Prostate gland (tissue), 2 donors: ENCODE measurements at regions not wholly inside any gene's neighbourhood (a gene's known extent, or its start where the extent isn't known, plus 50 kb on each side); places are given as distances from the start of the nearest gene placed in this dataset.

ENCODE experiments used
- DNase-seq: peaks from one replicate; pipeline ENCODE4 v3.0.0-alpha.2; 2019; ENCODE audit warnings: low spot score
- H3K27ac ChIP-seq, 2 donors: fragments of 200-600 bp; sonication (generic); 2 replicates each; pipeline ENCODE4 v1.5.1; 2017 to 2019
- H3K27me3 ChIP-seq: fragments of 200-600 bp; sonication (generic); replicated peaks from 2 replicates; pipeline ENCODE4 v1.5.1; 2019; ENCODE audit not compliant: insufficient read depth
- H3K36me3 ChIP-seq, 2 donors: fragments of 200-600 bp; sonication (generic); 1 replicate in 1 of 2; 2 replicates in 1 of 2; pipeline versions ENCODE4 v1.5.1 to v1.8.1; 2017 to 2019
- H3K4me1 ChIP-seq: fragments of 200-600 bp; sonication (generic); replicated peaks from 2 replicates; pipeline ENCODE4 v1.5.1; 2019
- H3K4me3 ChIP-seq, 2 donors: fragments of 200-600 bp; sonication (generic); 2 replicates each; pipeline ENCODE4 v1.5.1; 2017 to 2019
- H3K9me3 ChIP-seq: fragments of 200-600 bp; sonication (generic); 2 replicates; pipeline ENCODE4 v1.5.1; 2017
- POLR2A ChIP-seq: fragments of 450-650 bp; IDR thresholded peaks from one replicate; pipeline ENCODE4 v1.6.1; 2016; ENCODE audit warnings: antibody characterized with exemption, mild to moderate bottlenecking
- POLR2AphosphoS5 ChIP-seq: sonication (generic); formaldehyde crosslinking; IDR thresholded peaks from one replicate; pipeline ENCODE4 v1.6.1; 2017; ENCODE audit warnings: antibody characterized with exemption
- whole genome bisulfite sequencing: methylation state at CpG from one replicate; pipeline ENCODE4 v1.1.5; 2018; 5-methylcytosine and 5-hydroxymethylcytosine counted together
- intact Hi-C: fragments of 100-400 bp; cut with DNase I; formaldehyde crosslinking; loops from one replicate; pipeline ENCODE4 v1.14.2; 2022
- TF ChIP-seq, protein P1 (sequence below), 4 experiments: fragments of 200-600 bp in 2 of 4; fragments of 450-650 bp in 2 of 4; sonication (generic) in 2 of 4; IDR thresholded peaks; 1 replicate in 3 of 4; 2 replicates in 1 of 4; pipeline ENCODE4 v1.5.1; 2016 to 2019; ENCODE audit warnings: antibody characterized with exemption in 4 of 4, mild to moderate bottlenecking in 2 of 4, moderate library complexity in 2 of 4

- no peak for DNase-seq
- H3K4me1 ChIP-seq, result no peaks in the 10 kb centered on the region
- intact Hi-C loops, result no loop called here
- TF ChIP-seq, protein P1, sequence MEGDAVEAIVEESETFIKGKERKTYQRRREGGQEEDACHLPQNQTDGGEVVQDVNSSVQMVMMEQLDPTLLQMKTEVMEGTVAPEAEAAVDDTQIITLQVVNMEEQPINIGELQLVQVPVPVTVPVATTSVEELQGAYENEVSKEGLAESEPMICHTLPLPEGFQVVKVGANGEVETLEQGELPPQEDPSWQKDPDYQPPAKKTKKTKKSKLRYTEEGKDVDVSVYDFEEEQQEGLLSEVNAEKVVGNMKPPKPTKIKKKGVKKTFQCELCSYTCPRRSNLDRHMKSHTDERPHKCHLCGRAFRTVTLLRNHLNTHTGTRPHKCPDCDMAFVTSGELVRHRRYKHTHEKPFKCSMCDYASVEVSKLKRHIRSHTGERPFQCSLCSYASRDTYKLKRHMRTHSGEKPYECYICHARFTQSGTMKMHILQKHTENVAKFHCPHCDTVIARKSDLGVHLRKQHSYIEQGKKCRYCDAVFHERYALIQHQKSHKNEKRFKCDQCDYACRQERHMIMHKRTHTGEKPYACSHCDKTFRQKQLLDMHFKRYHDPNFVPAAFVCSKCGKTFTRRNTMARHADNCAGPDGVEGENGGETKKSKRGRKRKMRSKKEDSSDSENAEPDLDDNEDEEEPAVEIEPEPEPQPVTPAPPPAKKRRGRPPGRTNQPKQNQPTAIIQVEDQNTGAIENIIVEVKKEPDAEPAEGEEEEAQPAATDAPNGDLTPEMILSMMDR (IDR thresholded peaks at IDR 0.05), result no peak
- TF ChIP-seq POLR2A (no peak), POLR2AphosphoS5 (no peak)
- H3K27me3 ChIP-seq, result no peaks in the 10 kb centered on the region
- no peaks in the 10 kb centered on the region for H3K36me3 ChIP-seq
- no peaks in the 10 kb centered on the region for H3K9me3 ChIP-seq
- no peak overlapping the region for H3K27ac ChIP-seq
- H3K4me3 ChIP-seq, result no peak overlapping the region
- WGBS, result 77% methylated on average over 1 of the region's 1 CpG
Measured at GRCh38 chr18:24601585-24601984, 141.1 kb downstream of the HRH4 start.

DNA sequence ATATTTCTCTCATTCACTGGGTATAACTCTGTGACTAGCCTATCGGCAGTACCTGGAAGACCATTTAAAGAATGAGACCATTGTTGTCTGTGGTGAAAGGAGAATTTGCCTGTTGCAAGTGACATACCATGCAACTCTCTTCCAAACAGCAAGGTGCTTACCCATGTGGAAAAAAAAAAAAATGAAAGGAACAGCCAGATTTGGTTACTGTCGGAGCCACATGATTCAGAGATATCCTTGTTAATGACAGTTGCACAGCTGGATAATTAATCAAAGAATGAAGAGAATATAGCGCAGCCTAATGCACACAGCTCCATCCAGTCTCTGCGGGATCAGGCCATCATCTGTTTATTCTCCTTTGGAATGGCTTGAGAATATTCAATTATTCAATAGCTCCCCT is 141.8 kb downstream of the HRH4 start:
- intact Hi-C loops, result no loop called here
- WGBS, result 63% methylated on average over 4 of the region's 4 CpGs

GRCh38 chr18:24603151-24603550 is 142.7 kb downstream of the HRH4 start:
- TF ChIP-seq, protein P1 (IDR thresholded peaks at IDR 0.05), result no peak
- TF ChIP-seq POLR2A, result no peak
- no peak for TF ChIP-seq POLR2AphosphoS5
- H3K27ac ChIP-seq, result no peak overlapping the region
- no peaks in the 10 kb centered on the region for H3K4me1 ChIP-seq
- no peak overlapping the region for H3K4me3 ChIP-seq
- no peaks in the 10 kb centered on the region for H3K36me3 ChIP-seq
- no peak for DNase-seq
- intact Hi-C loops, result no loop called here
- H3K9me3 ChIP-seq, result no peaks in the 10 kb centered on the region
- H3K27me3 ChIP-seq, result peaks cover 2% of the 10 kb centered on the region
- WGBS, result 48% methylated on average over 3 of the region's 3 CpGs

More for the DNA sequence above, 141.8 kb downstream of the HRH4 start:
- no peaks in the 10 kb centered on the region for H3K27me3 ChIP-seq
- H3K9me3 ChIP-seq, result no peaks in the 10 kb centered on the region
- no peak for DNase-seq
- no peak overlapping the region for H3K4me3 ChIP-seq
- no peak overlapping the region for H3K27ac ChIP-seq
- TF ChIP-seq POLR2A (no peak), POLR2AphosphoS5 (no peak)
- TF ChIP-seq, protein P1 (IDR thresholded peaks at IDR 0.05), result no peak
- H3K4me1 ChIP-seq, result no peaks in the 10 kb centered on the region
- no peaks in the 10 kb centered on the region for H3K36me3 ChIP-seq

DNA sequence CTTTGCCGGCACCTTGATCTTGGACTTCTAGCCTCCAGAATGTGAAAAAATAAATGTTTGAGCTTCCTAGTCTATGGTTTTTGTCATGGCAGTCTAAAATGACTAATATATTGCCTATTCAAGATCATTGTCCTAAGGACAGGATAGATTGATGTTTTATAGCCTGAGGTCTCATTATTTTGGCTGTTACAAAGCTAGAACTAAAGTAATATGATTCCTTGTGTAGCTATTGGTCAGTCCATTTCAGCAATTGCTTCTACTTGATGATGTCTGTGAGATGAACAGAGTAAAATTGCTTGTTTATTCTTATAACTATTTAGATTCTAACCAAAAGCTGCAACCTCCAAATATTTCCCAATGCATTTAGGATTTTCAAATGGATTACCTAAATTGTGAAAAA is 145.0 kb downstream of the HRH4 start:
- Histone ChIP-seq H3K4me1 (no peaks in the 10 kb centered on the region), H3K27ac (no peak overlapping the region), H3K27me3 (peaks cover 5% of the 10 kb centered on the region), H3K4me3 (no peak overlapping the region), H3K36me3 (no peaks in the 10 kb centered on the region), H3K9me3 (no peaks in the 10 kb centered on the region)
- TF ChIP-seq POLR2AphosphoS5, result no peak
- intact Hi-C loops, result no loop called here
- 75% methylated on average over 1 of the region's 1 CpG for WGBS
- no peak for DNase-seq

- Histone ChIP-seq H3K4me1 (no peaks in the 10 kb centered on the region), H3K4me3 (no peak overlapping the region), H3K36me3 (no peaks in the 10 kb centered on the region), H3K9me3 (no peaks in the 10 kb centered on the region), H3K27me3 (peaks cover 7% of the 10 kb centered on the region), H3K27ac (no peak overlapping the region)
- TF ChIP-seq, protein P1 (IDR thresholded peaks at IDR 0.05), result no peak
- TF ChIP-seq POLR2A, result no peak
- no peak for TF ChIP-seq POLR2AphosphoS5
- intact Hi-C loops, result no loop called here
- no peak for DNase-seq
- 60% methylated on average over 7 of the region's 7 CpGs for WGBS
Measured at GRCh38 chr18:24609254-24609653, 148.8 kb downstream of the HRH4 start.
